ENCODE measurements at regions not wholly inside any gene's neighbourhood (a gene's known extent, or its start where the extent isn't known, plus 50 kb on each side); places are given as distances from the start of the nearest gene placed in this dataset.
"Not testable (repeated sequence)": the region's sequence is repeated elsewhere in the genome, so short reads cannot be mapped to it uniquely, and the experiment has no call there.

GRCh38 chr10:28891058-28891713 lies 213.9 kb downstream of the BAMBI start:
- DNase-seq (ENCODE audit: low read depth in 4 of 4, low spot score in 2 of 4) = no peak

- no peak for DNase-seq (ENCODE audit: low read depth in 4 of 4, low spot score in 2 of 4)
Observed at GRCh38 chr10:28892818-28893547, 215.7 kb downstream of the BAMBI start.

- DNase-seq (ENCODE audit: low read depth in 4 of 4, low spot score in 2 of 4) = no peak
Observed at GRCh38 chr10:28894146-28894545, 216.8 kb downstream of the BAMBI start.

- not testable (repeated sequence) for DNase-seq (ENCODE audit: low read depth in 4 of 4, low spot score in 2 of 4)
Observed at GRCh38 chr10:28895671-28896070, 218.3 kb downstream of the BAMBI start.

GRCh38 chr10:28896791-28897409 lies 219.6 kb downstream of the BAMBI start:
- DNase-seq (ENCODE audit: low read depth in 4 of 4, low spot score in 2 of 4) = not testable (repeated sequence)

- no peak for DNase-seq (ENCODE audit: low read depth in 4 of 4, low spot score in 2 of 4)
Observed at GRCh38 chr10:28897617-28898464, 220.5 kb downstream of the BAMBI start.

GRCh38 chr10:28902215-28902614 lies 224.9 kb downstream of the BAMBI start:
- DNase-seq (ENCODE audit: low read depth in 4 of 4, low spot score in 2 of 4) = no peak

GRCh38 chr10:28903063-28903462 lies 225.7 kb downstream of the BAMBI start:
- no peak for DNase-seq (ENCODE audit: low read depth in 4 of 4, low spot score in 2 of 4)

GRCh38 chr10:28903736-28904135 lies 226.4 kb downstream of the BAMBI start:
- no peak for DNase-seq (ENCODE audit: low read depth in 4 of 4, low spot score in 2 of 4)

- no peak for DNase-seq (ENCODE audit: low read depth in 4 of 4, low spot score in 2 of 4)
Observed at GRCh38 chr10:28905371-28905770, 228.1 kb downstream of the BAMBI start.

- DNase-seq (ENCODE audit: low read depth in 4 of 4, low spot score in 2 of 4) = no peak
Observed at GRCh38 chr10:28906011-28906411, 228.7 kb downstream of the BAMBI start.

- no peak for DNase-seq (ENCODE audit: low read depth in 4 of 4, low spot score in 2 of 4)
Observed at GRCh38 chr10:28906415-28906814, 229.1 kb downstream of the BAMBI start.

GRCh38 chr10:28906934-28907333 lies 229.6 kb downstream of the BAMBI start:
- DNase-seq (ENCODE audit: low read depth in 4 of 4, low spot score in 2 of 4) = no peak

- DNase-seq (ENCODE audit: low read depth in 4 of 4, low spot score in 2 of 4) = no peak
Observed at GRCh38 chr10:28909875-28910274, 232.6 kb downstream of the BAMBI start.

- no peak for DNase-seq (ENCODE audit: low read depth in 4 of 4, low spot score in 2 of 4)
Observed at GRCh38 chr10:28910956-28911355, 233.6 kb downstream of the BAMBI start.

- not testable (repeated sequence) for DNase-seq (ENCODE audit: low read depth in 4 of 4, low spot score in 2 of 4)
Observed at GRCh38 chr10:28911511-28911910, 234.2 kb downstream of the BAMBI start.

GRCh38 chr10:28912017-28912783 lies 234.9 kb downstream of the BAMBI start:
- DNase-seq (ENCODE audit: low read depth in 4 of 4, low spot score in 2 of 4) = no peak

- no peak for DNase-seq (ENCODE audit: low read depth in 4 of 4, low spot score in 2 of 4)
Observed at GRCh38 chr10:28913436-28914237, 236.3 kb downstream of the BAMBI start.

GRCh38 chr10:28914701-28915100 lies 237.4 kb downstream of the BAMBI start:
- no peak for DNase-seq (ENCODE audit: low read depth in 4 of 4, low spot score in 2 of 4)
